GM12873 (cell line): ENCODE measurements at regions not wholly inside any gene's neighbourhood (a gene's known extent, or its start where the extent isn't known, plus 50 kb on each side); places are given as distances from the start of the nearest gene placed in this dataset.

Experiments used
- TF ChIP-seq, protein P1 (sequence below): IDR thresholded peaks from 2 replicates; pipeline ENCODE4 v1.5.1; 2012; ENCODE audit warnings: low read depth, mild to moderate bottlenecking, moderate library complexity, low read length, control low read depth; ENCODE audit not compliant: insufficient read depth; ENCODE audit errors: missing control alignments

DNA sequence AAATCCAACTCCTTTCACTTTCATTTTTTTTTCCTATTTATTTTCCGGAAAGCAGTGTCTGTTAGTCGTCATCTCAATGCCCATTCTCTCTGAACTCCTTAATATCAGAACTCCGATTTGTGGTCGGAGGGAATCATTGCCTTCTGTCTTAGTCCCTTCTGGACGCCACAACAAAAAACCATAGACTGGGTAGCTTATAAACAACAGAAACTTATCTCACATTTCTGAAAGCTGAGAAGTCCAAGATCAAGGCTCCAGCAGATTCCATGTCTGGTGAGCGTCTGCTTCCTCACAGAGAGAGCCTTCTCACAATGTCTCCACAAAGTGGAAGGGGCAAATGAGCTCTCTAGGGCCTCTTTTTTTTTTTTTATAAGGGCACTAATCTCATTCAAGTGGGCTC is 296.6 kb upstream of the CDH11 start:
- TF ChIP-seq, protein P1, sequence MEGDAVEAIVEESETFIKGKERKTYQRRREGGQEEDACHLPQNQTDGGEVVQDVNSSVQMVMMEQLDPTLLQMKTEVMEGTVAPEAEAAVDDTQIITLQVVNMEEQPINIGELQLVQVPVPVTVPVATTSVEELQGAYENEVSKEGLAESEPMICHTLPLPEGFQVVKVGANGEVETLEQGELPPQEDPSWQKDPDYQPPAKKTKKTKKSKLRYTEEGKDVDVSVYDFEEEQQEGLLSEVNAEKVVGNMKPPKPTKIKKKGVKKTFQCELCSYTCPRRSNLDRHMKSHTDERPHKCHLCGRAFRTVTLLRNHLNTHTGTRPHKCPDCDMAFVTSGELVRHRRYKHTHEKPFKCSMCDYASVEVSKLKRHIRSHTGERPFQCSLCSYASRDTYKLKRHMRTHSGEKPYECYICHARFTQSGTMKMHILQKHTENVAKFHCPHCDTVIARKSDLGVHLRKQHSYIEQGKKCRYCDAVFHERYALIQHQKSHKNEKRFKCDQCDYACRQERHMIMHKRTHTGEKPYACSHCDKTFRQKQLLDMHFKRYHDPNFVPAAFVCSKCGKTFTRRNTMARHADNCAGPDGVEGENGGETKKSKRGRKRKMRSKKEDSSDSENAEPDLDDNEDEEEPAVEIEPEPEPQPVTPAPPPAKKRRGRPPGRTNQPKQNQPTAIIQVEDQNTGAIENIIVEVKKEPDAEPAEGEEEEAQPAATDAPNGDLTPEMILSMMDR, result no peak

DNA sequence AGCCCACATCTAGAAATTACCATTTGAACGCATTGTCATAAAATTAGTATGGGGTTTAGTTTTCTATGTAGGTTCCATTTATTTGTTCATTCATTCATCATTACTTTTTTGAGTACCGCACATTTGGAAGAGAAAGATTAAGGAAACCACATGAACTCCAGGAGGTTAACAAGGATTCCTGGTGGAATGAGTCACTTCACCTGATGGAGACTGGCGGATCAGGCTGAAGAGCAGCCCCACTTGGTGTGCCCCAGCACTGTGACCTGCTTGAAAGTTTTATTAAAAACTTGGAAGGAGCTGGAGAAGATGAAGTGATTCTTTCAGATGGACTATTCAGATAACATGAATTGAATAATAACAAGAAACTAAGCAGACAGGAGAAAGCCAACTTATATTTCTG is 293.6 kb upstream of the CDH11 start:
- TF ChIP-seq, protein P1, result no peak

DNA sequence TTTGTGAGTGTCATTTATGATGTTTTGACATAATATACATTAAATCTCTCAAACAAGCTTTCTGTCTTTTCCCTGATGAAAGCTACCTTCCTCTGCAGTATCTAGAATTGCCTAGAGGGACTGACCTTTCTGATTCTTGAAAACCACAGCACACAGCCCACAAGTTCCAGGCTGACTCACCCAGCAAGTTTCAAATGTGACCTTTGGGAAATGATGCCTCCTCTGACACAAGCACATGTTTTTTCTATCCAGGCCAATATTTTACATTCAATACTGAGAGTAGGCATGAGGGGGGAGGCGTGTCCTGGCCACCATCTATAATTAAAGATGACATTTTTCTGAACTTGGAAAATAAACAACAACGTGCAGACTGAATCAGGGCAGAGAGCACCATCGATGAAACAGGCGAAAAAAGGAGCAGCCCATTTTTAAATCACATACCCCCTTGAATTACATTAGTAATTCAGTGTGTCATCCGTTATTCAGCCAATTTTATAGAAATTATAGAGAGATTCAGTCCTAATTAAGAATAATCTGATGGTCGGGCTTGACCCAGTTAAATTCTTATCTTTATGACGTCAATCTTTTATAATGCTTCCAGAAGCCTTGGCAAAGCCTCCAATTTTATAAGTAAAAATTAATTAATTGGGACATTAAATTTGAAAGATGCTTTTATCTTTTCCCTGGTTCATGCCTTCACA is 292.6 kb upstream of the CDH11 start:
- TF ChIP-seq, protein P1, result no peak

DNA sequence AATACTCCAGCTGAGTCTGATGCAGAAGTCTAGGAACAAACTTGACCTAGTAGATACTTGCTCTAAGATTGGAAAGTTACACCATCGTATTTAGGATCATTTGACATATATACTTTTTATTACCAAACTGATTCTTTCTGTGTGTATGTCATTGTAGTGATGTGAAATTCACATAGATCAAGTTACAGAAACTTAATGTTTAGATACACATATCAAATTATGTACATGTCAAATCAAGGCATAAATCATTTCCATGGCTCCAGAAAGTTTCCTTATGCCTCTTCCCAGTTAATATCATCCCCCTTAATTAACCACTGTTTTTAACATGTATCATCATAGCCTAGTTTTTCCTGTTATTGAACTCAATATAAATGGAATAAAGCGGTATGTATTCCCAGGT is 292.0 kb upstream of the CDH11 start:
- TF ChIP-seq, protein P1, result no peak

DNA sequence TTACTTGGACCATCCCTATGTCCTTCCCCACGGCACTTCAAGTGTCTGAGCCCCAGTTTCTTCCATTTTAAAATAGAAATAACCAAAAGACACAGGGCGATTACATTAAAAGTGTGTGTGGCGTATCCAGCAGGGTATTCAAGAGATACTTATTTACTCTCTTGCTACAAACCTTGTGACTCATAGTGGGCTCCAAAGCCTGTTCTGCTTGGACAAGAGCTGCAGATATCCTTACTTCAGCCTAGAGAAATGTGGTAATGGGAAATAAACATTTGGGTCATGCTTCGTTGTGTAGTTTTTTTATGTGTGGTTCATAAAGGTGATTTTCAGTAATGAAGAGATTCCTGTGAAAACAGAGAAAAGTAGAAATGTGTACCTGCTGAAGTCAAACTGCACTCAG is 288.9 kb upstream of the CDH11 start:
- TF ChIP-seq, protein P1, result no peak

DNA sequence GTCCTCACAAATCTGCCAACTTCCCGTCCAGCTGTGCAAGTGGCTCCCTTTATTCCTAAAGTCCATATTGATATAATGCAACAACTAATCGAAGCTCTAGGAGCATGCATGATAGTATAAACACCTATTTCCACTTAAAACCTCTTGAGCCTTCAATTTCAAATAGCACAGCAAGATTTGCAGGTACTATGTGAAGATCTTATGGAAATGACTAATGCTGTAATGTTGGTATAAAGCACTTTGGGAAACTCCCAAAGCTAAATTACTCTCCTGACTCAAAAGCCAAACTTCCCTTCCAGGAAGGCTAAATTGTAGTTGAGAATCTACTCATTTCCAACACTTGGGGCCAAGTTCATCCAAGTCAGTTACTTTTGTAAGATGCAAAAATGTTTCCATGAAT is 287.6 kb upstream of the CDH11 start:
- TF ChIP-seq, protein P1, result no peak

DNA sequence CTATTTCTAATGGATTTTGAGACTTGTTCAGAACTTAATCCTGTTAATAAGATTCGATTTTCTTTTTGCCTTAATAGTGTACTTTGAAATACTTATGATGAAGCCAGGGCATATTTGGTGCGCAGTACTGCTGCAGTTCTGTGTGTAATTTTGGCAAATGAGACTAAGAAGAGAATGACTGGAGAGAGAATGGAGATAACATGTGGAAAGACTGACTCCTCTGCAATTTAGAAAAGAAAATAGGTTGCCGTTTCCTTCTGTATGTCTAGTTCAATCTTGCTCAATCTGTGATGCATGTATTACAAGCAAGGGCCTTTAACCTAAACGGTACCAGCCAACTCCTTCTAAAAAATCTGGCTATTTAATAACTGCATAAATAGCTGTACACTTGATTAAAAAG is 285.1 kb upstream of the CDH11 start:
- TF ChIP-seq, protein P1, result no peak

DNA sequence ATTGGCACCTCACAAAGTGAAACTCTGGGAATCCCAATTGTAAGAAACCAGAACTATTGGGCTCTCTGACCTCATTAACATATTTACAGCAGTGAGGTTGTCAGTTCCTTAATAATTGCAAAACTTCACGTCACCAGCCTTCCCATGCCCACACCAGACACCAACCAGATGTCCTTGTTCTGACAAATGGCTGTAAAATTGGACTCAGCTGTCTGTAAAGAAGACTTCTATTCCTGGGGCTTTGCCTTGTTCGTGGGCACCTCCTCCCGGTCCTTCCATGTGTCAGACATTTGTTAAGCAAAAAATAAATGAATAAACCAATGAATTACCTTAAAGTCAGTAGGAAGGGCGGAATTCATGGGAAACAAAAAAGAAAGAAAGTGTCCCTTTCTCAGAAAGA is 284.3 kb upstream of the CDH11 start:
- TF ChIP-seq, protein P1, result no peak
